ENCODE measurements at regions not wholly inside any gene's neighbourhood (a gene's known extent, or its start where the extent isn't known, plus 50 kb on each side); places are given as distances from the start of the nearest gene placed in this dataset.

- Histone ChIP-seq H3K4me3 (no peak overlapping the region), H3K9me3 (no peaks in the 10 kb centered on the region), H3K36me3 (no peaks in the 10 kb centered on the region), H3K27ac (no peak overlapping the region), H3K4me1 (no peaks in the 10 kb centered on the region), H3K27me3 (no peaks in the 10 kb centered on the region)
- 38 to 46% methylated on average over 1 of the region's 1 CpG for WGBS, 2 donors (ENCODE audit: low coverage in 1 of 2)
- DNase-seq, result no peak
- in situ Hi-C loops (cut with MboI; ENCODE audit: low pct_ligation_motif_present in 1 of 4, low pct_unique_long_range_greater_than_20kb in 1 of 4, low sequenced_read_pairs in 3 of 4), result no loop called here
- intact Hi-C loops (cut with DNase I; ENCODE audit: low total_unique reads), result no loop called here
- TF ChIP-seq POLR2AphosphoS5 (IDR thresholded peaks at IDR 0.05), result no peak
- TF ChIP-seq EP300 (IDR thresholded peaks at IDR 0.05; ENCODE audit: low read depth), result no peak
- no peak for TF ChIP-seq CTCF (IDR thresholded peaks at IDR 0.05)
- no peak for TF ChIP-seq POLR2A (IDR thresholded peaks at IDR 0.05)
Measured at GRCh38 chr1:90504509-90504908, 212.6 kb downstream of the BARHL2 start.

- 43 to 60% methylated on average over 1 of the region's 1 CpG for WGBS, 2 donors (ENCODE audit: low coverage in 1 of 2)
- Histone ChIP-seq H3K4me1 (no peaks in the 10 kb centered on the region), H3K27ac (no peak overlapping the region), H3K9me3 (no peaks in the 10 kb centered on the region), H3K36me3 (no peaks in the 10 kb centered on the region), H3K27me3 (no peaks in the 10 kb centered on the region), H3K4me3 (no peak overlapping the region)
- no peak for DNase-seq
- TF ChIP-seq POLR2AphosphoS5 (IDR thresholded peaks at IDR 0.05), result no peak
- TF ChIP-seq EP300 (IDR thresholded peaks at IDR 0.05; ENCODE audit: low read depth), result no peak
- TF ChIP-seq POLR2A (IDR thresholded peaks at IDR 0.05), result no peak
- no peak for TF ChIP-seq CTCF (IDR thresholded peaks at IDR 0.05)
- in situ Hi-C loops (cut with MboI; ENCODE audit: low pct_ligation_motif_present in 1 of 4, low pct_unique_long_range_greater_than_20kb in 1 of 4, low sequenced_read_pairs in 3 of 4) (no loop called here), intact Hi-C loops (cut with DNase I; ENCODE audit: low total_unique reads) (no loop called here)
Measured at GRCh38 chr1:90502696-90503095, 214.4 kb downstream of the BARHL2 start.

- Histone ChIP-seq H3K4me1 (no peaks in the 10 kb centered on the region), H3K9me3 (no peaks in the 10 kb centered on the region), H3K4me3 (no peak overlapping the region), H3K27ac (no peak overlapping the region), H3K36me3 (no peaks in the 10 kb centered on the region), H3K27me3 (no peaks in the 10 kb centered on the region)
- in situ Hi-C loops (cut with MboI; ENCODE audit: low pct_ligation_motif_present in 1 of 4, low pct_unique_long_range_greater_than_20kb in 1 of 4, low sequenced_read_pairs in 3 of 4), result no loop called here
- TF ChIP-seq EP300 (IDR thresholded peaks at IDR 0.05; ENCODE audit: low read depth) (no peak), POLR2A (IDR thresholded peaks at IDR 0.05) (no peak), CTCF (IDR thresholded peaks at IDR 0.05) (no peak), POLR2AphosphoS5 (IDR thresholded peaks at IDR 0.05) (no peak)
- WGBS, 2 donors (ENCODE audit: low coverage in 1 of 2), result 69 to 70% methylated on average over 7 of the region's 7 CpGs
- intact Hi-C loops (cut with DNase I; ENCODE audit: low total_unique reads), result no loop called here
- DNase-seq, result no peak
Measured at GRCh38 chr1:90502194-90502593, 214.9 kb downstream of the BARHL2 start.

GRCh38 chr1:90501281-90501680 is 215.8 kb downstream of the BARHL2 start:
- Histone ChIP-seq H3K4me1 (no peaks in the 10 kb centered on the region), H3K9me3 (no peaks in the 10 kb centered on the region), H3K27me3 (no peaks in the 10 kb centered on the region), H3K27ac (no peak overlapping the region), H3K36me3 (no peaks in the 10 kb centered on the region), H3K4me3 (no peak overlapping the region)
- WGBS, 2 donors (ENCODE audit: low coverage in 1 of 2), result 72 to 80% methylated on average over 3 of the region's 3 CpGs
- DNase-seq, result no peak
- TF ChIP-seq CTCF (IDR thresholded peaks at IDR 0.05) (no peak), POLR2A (IDR thresholded peaks at IDR 0.05) (no peak), POLR2AphosphoS5 (IDR thresholded peaks at IDR 0.05) (no peak), EP300 (IDR thresholded peaks at IDR 0.05; ENCODE audit: low read depth) (no peak)
- in situ Hi-C loops (cut with MboI; ENCODE audit: low pct_ligation_motif_present in 1 of 4, low pct_unique_long_range_greater_than_20kb in 1 of 4, low sequenced_read_pairs in 3 of 4) (no loop called here), intact Hi-C loops (cut with DNase I; ENCODE audit: low total_unique reads) (no loop called here)

Measured in transverse colon (tissue), 4 donors.